Trophoblast cell (in vitro differentiated cells and primary cell): ENCODE measurements at regions not wholly inside any gene's neighbourhood (a gene's known extent, or its start where the extent isn't known, plus 50 kb on each side); places are given as distances from the start of the nearest gene placed in this dataset.
"Not testable (repeated sequence)": the region's sequence is repeated elsewhere in the genome, so short reads cannot be mapped to it uniquely, and the experiment has no call there.

ENCODE experiments used
- DNase-seq, 2 donors: peaks; one replicate each; pipeline ENCODE4 v3.0.0-alpha.2; 2016
- H2AFZ ChIP-seq: 2 replicates; pipeline ENCODE4 v1.6.1; 2013; ENCODE audit warnings: low read length, moderate library complexity, mild to moderate bottlenecking; ENCODE audit not compliant: insufficient read depth, poor library complexity
- H2AK5ac ChIP-seq: 2 replicates; pipeline ENCODE4 v1.6.1; 2013; ENCODE audit warnings: mild to moderate bottlenecking, low read length
- H2BK120ac ChIP-seq: 2 replicates; pipeline ENCODE4 v1.6.1; 2013; ENCODE audit warnings: low read length, mild to moderate bottlenecking, moderate library complexity; ENCODE audit not compliant: insufficient read depth, poor library complexity
- H2BK12ac ChIP-seq: 2 replicates; pipeline ENCODE4 v1.6.1; 2013; ENCODE audit warnings: mild to moderate bottlenecking, low read length, moderate library complexity
- H2BK5ac ChIP-seq: 2 replicates; pipeline ENCODE4 v1.6.1; 2013; ENCODE audit warnings: low read length, low read depth, moderate library complexity, mild to moderate bottlenecking; ENCODE audit not compliant: poor library complexity
- H3K14ac ChIP-seq: 2 replicates; pipeline ENCODE4 v1.6.1; 2013; ENCODE audit warnings: mild to moderate bottlenecking, low read length
- H3K18ac ChIP-seq: 2 replicates; pipeline ENCODE4 v1.6.1; 2013; ENCODE audit warnings: mild to moderate bottlenecking, low read length
- H3K23ac ChIP-seq: 2 replicates; pipeline ENCODE4 v1.6.1; 2013; ENCODE audit warnings: low read length
- H3K27ac ChIP-seq: 2 replicates; pipeline ENCODE4 v1.5.1; 2013; ENCODE audit warnings: low read depth, mild to moderate bottlenecking, inconsistent platforms, low read length, moderate library complexity
- H3K27me3 ChIP-seq: 2 replicates; pipeline ENCODE4 v1.6.1; 2013; ENCODE audit warnings: inconsistent platforms, mild to moderate bottlenecking, low read length, moderate library complexity; ENCODE audit not compliant: insufficient read depth
- H3K36me3 ChIP-seq, 2 experiments: 1 replicate in 1 of 2; 2 replicates in 1 of 2; pipeline ENCODE4 v1.6.1; 2013; ENCODE audit warnings: low read length in 2 of 2, mild to moderate bottlenecking in 2 of 2, moderate library complexity in 1 of 2; ENCODE audit not compliant: insufficient read depth in 2 of 2, control insufficient read depth in 1 of 2
- H3K4ac ChIP-seq: 2 replicates; pipeline ENCODE4 v1.6.1; 2013; ENCODE audit warnings: low read depth, mild to moderate bottlenecking, low read length, moderate library complexity
- H3K4me1 ChIP-seq, 2 experiments: 1 replicate in 1 of 2; 2 replicates in 1 of 2; pipeline ENCODE4 v1.6.1; 2013; ENCODE audit warnings: low read length in 2 of 2, mild to moderate bottlenecking in 2 of 2, moderate library complexity in 1 of 2; ENCODE audit not compliant: insufficient read depth in 2 of 2, control insufficient read depth in 1 of 2
- H3K4me2 ChIP-seq: 2 replicates; pipeline ENCODE4 v1.6.1; 2013; ENCODE audit warnings: inconsistent platforms, mild to moderate bottlenecking, low read length, moderate library complexity
- H3K4me3 ChIP-seq: 2 replicates; pipeline ENCODE4 v1.5.1; 2013; ENCODE audit warnings: mild to moderate bottlenecking, low read depth, low read length, inconsistent platforms
- H3K79me1 ChIP-seq: one replicate; pipeline ENCODE4 v1.6.1; 2013; ENCODE audit warnings: low read length
- H3K79me2 ChIP-seq: 2 replicates; pipeline ENCODE4 v1.6.1; 2013; ENCODE audit warnings: low read length, mild to moderate bottlenecking; ENCODE audit not compliant: control insufficient read depth, insufficient read depth, poor library complexity
- H3K9ac ChIP-seq: 2 replicates; pipeline ENCODE4 v1.6.1; 2013; ENCODE audit warnings: mild to moderate bottlenecking, low read length
- H3K9me3 ChIP-seq: 2 replicates; pipeline ENCODE4 v1.6.1; 2013; ENCODE audit warnings: low read depth, mild to moderate bottlenecking, control low read depth, inconsistent platforms, low read length; ENCODE audit not compliant: insufficient read depth
- H4K12ac ChIP-seq: 2 replicates; pipeline ENCODE4 v1.6.1; 2013; ENCODE audit warnings: low read depth, mild to moderate bottlenecking, low read length, moderate library complexity
- H4K8ac ChIP-seq: 2 replicates; pipeline ENCODE4 v1.6.1; 2013; ENCODE audit warnings: low read depth, mild to moderate bottlenecking, low read length, moderate library complexity
- H4K91ac ChIP-seq: one replicate; pipeline ENCODE4 v1.6.1; 2013; ENCODE audit warnings: low read depth, mild to moderate bottlenecking, low read length, moderate library complexity
- WGBS: extraction: QIAGEN DNeasy Blood & Tissue Kit; methylation state at CpG from one replicate; pipeline ENCODE4 v1.1.7; 2013; ENCODE audit warnings: missing lambda C conversion rate; ENCODE audit not compliant: insufficient read length, insufficient coverage; ENCODE audit errors: extremely low coverage; 5-methylcytosine and 5-hydroxymethylcytosine counted together

GRCh38 chr6:139981066-139981624, 606.7 kb upstream of the CITED2 start:
- peak overlapping the region; percentile 13 for H4K91ac ChIP-seq
- H3K79me1 ChIP-seq, result peaks cover 23% of the 10 kb centered on the region
- H3K4ac ChIP-seq, result peak overlapping the region; percentile 27
- peaks cover 8 to 21% of the 10 kb centered on the region in 2 experiments for H3K4me1 ChIP-seq
- H2AFZ ChIP-seq, result no peak overlapping the region
- peaks cover 0 to 2% of the 10 kb centered on the region in 2 experiments for H3K36me3 ChIP-seq
- H3K18ac ChIP-seq, result no peak overlapping the region
- H3K9ac ChIP-seq, result no peak overlapping the region
- DNase-seq, result peak in 1 of 2 donors; percentile 67
- no peak overlapping the region for H3K14ac ChIP-seq
- no peak overlapping the region for H3K23ac ChIP-seq
- peak overlapping the region; percentile 67 for H2BK5ac ChIP-seq
- H4K12ac ChIP-seq, result no peak overlapping the region
- H4K8ac ChIP-seq, result no peak overlapping the region
- no peak overlapping the region for H3K4me3 ChIP-seq
- no peak overlapping the region for H3K4me2 ChIP-seq
- H3K79me2 ChIP-seq, result peaks cover 8% of the 10 kb centered on the region
- H2AK5ac ChIP-seq, result no peak overlapping the region
- peak overlapping the region; percentile 98 for H3K27ac ChIP-seq
- H2BK12ac ChIP-seq, result no peak overlapping the region
- H3K9me3 ChIP-seq, result no peaks in the 10 kb centered on the region
- no peak overlapping the region for H2BK120ac ChIP-seq
- WGBS, result no CpG with 5 or more reads among the region's 1 CpG
- no peaks in the 10 kb centered on the region for H3K27me3 ChIP-seq

GRCh38 chr6:139980631-139981030, 606.2 kb upstream of the CITED2 start:
- H4K12ac ChIP-seq, H3K4ac ChIP-seq, H3K4me3 ChIP-seq, H3K36me3 ChIP-seq, H3K23ac ChIP-seq, H3K4me2 ChIP-seq, H2AFZ ChIP-seq, H2BK120ac ChIP-seq, H3K9ac ChIP-seq, H2BK5ac ChIP-seq, H3K18ac ChIP-seq, H3K27me3 ChIP-seq, H4K91ac ChIP-seq, H3K79me2 ChIP-seq, H2BK12ac ChIP-seq, H3K9me3 ChIP-seq, H2AK5ac ChIP-seq, H4K8ac ChIP-seq, H3K14ac ChIP-seq: not testable (repeated sequence)
- WGBS, result no CpG with 5 or more reads among the region's 3 CpGs
- peak; percentile 60 to 88 for DNase-seq
- Histone ChIP-seq H3K79me1 (peaks cover 28% of the 10 kb centered on the region), H3K27ac (peak overlapping the region; percentile 98), H3K4me1 (peaks cover 8 to 21% of the 10 kb centered on the region in 2 experiments)

GRCh38 chr6:139979021-139979725, 604.7 kb upstream of the CITED2 start:
- Histone ChIP-seq H3K4me1 (peaks cover 4 to 16% of the 10 kb centered on the region in 2 experiments), H3K4me3 (no peak overlapping the region), H4K12ac (no peak overlapping the region), H3K79me1 (peaks cover 24% of the 10 kb centered on the region), H3K23ac (no peak overlapping the region), H3K4me2 (no peak overlapping the region), H3K4ac (no peak overlapping the region), H3K9me3 (no peaks in the 10 kb centered on the region), H3K18ac (no peak overlapping the region), H3K36me3 (peaks cover 0 to 2% of the 10 kb centered on the region in 2 experiments), H2AFZ (no peak overlapping the region), H3K14ac (no peak overlapping the region), H2BK5ac (no peak overlapping the region), H2BK120ac (no peak overlapping the region), H3K9ac (no peak overlapping the region), H4K91ac (no peak overlapping the region), H3K27ac (peak overlapping the region; percentile 96), H4K8ac (no peak overlapping the region), H2AK5ac (no peak overlapping the region), H2BK12ac (no peak overlapping the region), H3K79me2 (peaks cover 7% of the 10 kb centered on the region), H3K27me3 (no peaks in the 10 kb centered on the region)
- peak in 1 of 2 donors; percentile 26 for DNase-seq
- WGBS, result no CpG with 5 or more reads among the region's 7 CpGs

GRCh38 chr6:139977887-139978332, 603.5 kb upstream of the CITED2 start:
- Histone ChIP-seq H3K36me3 (peaks cover 0 to 2% of the 10 kb centered on the region in 2 experiments), H2BK12ac (peak overlapping the region; percentile 21), H3K27ac (peak overlapping the region; percentile 74), H3K4ac (no peak overlapping the region), H3K4me3 (no peak overlapping the region), H2BK120ac (peak overlapping the region; percentile 68), H4K91ac (peak overlapping the region; percentile 41), H3K4me2 (no peak overlapping the region), H3K9me3 (no peaks in the 10 kb centered on the region), H3K9ac (no peak overlapping the region), H2AK5ac (no peak overlapping the region), H2AFZ (no peak overlapping the region), H3K18ac (no peak overlapping the region), H3K14ac (no peak overlapping the region), H3K79me1 (peaks cover 20% of the 10 kb centered on the region), H2BK5ac (peak overlapping the region; percentile 50), H3K4me1 (peaks cover 2 to 12% of the 10 kb centered on the region in 2 experiments), H4K12ac (no peak overlapping the region), H3K23ac (no peak overlapping the region), H3K27me3 (no peaks in the 10 kb centered on the region), H4K8ac (peak overlapping the region; percentile 6), H3K79me2 (peaks cover 5% of the 10 kb centered on the region)
- DNase-seq, result peak; percentile 88 to 94
- whole genome bisulfite sequencing, result no CpG with 5 or more reads among the region's 2 CpGs
